ENCODE measurements at regions not wholly inside any gene's neighbourhood (a gene's known extent, or its start where the extent isn't known, plus 50 kb on each side); places are given as distances from the start of the nearest gene placed in this dataset.
A peak's percentile ranks its signal among the peaks of the same experiment; 100 is the strongest.
"Not testable (repeated sequence)": the region's sequence is repeated elsewhere in the genome, so short reads cannot be mapped to it uniquely, and the experiment has no call there.

- H3K4me3 ChIP-seq = no peak overlapping the region
- H3K27me3 ChIP-seq = no peaks in the 10 kb centered on the region
- TF ChIP-seq POLR2A (IDR thresholded peaks at IDR 0.05) = no peak
- TF ChIP-seq CTCF (IDR thresholded peaks at IDR 0.05) = no peak
- peaks cover 0 to 9% (median 0%) of the 10 kb centered on the region in 4 donors for H3K9me3 ChIP-seq
- H3K27ac ChIP-seq = no peak overlapping the region
- no peak for DNase-seq
- no peaks in the 10 kb centered on the region for H3K4me1 ChIP-seq
- H3K36me3 ChIP-seq = no peaks in the 10 kb centered on the region
Observed at GRCh38 chr7:65276822-65277221, 96.8 kb upstream of the ZNF92 start.

GRCh38 chr7:65271502-65271901 lies 102.2 kb upstream of the ZNF92 start:
- H3K9me3 ChIP-seq, H3K4me3 ChIP-seq, H3K27me3 ChIP-seq, H3K27ac ChIP-seq, H3K4me1 ChIP-seq, H3K36me3 ChIP-seq, DNase-seq: not testable (repeated sequence)

- Histone ChIP-seq H3K4me1 (peaks cover 0 to 8% (median 0%) of the 10 kb centered on the region in 4 donors), H3K27me3 (peaks cover 0 to 6% of the 10 kb centered on the region in 2 donors), H3K9me3 (peaks cover 0 to 1% (median 0%) of the 10 kb centered on the region in 4 donors), H3K36me3 (no peaks in the 10 kb centered on the region), H3K27ac (no peak overlapping the region), H3K4me3 (peak overlapping the region; percentile 21 to 34 (median 28))
- peak in 2 of 3 donors; percentile 35 to 56 for DNase-seq
- TF ChIP-seq CTCF (IDR thresholded peaks at IDR 0.05) = no peak
- no peak for TF ChIP-seq POLR2A (IDR thresholded peaks at IDR 0.05)
Observed at GRCh38 chr7:65269150-65269856, 104.4 kb upstream of the ZNF92 start.

GRCh38 chr7:65268782-65269149 lies 104.9 kb upstream of the ZNF92 start:
- Histone ChIP-seq H3K36me3 (no peaks in the 10 kb centered on the region), H3K4me3 (no peak overlapping the region), H3K4me1 (peaks cover 0 to 8% (median 0%) of the 10 kb centered on the region in 4 donors), H3K9me3 (no peaks in the 10 kb centered on the region), H3K27ac (no peak overlapping the region), H3K27me3 (peaks cover 0 to 6% of the 10 kb centered on the region in 2 donors)
- TF ChIP-seq POLR2A (IDR thresholded peaks at IDR 0.05) (no peak), CTCF (IDR thresholded peaks at IDR 0.05) (no peak)
- no peak for DNase-seq

GRCh38 chr7:65265933-65266519 lies 107.6 kb upstream of the ZNF92 start:
- DNase-seq = no peak
- no peak for TF ChIP-seq POLR2A (IDR thresholded peaks at IDR 0.05)
- TF ChIP-seq CTCF (IDR thresholded peaks at IDR 0.05) = no peak
- H3K36me3 ChIP-seq = no peaks in the 10 kb centered on the region
- H3K27me3 ChIP-seq = peaks cover 0 to 6% of the 10 kb centered on the region in 2 donors
- no peaks in the 10 kb centered on the region for H3K9me3 ChIP-seq
- peaks cover 0 to 8% (median 0%) of the 10 kb centered on the region in 4 donors for H3K4me1 ChIP-seq
- no peak overlapping the region for H3K4me3 ChIP-seq
- no peak overlapping the region for H3K27ac ChIP-seq

GRCh38 chr7:65264258-65264657 lies 109.4 kb upstream of the ZNF92 start:
- Histone ChIP-seq H3K27ac (no peak overlapping the region), H3K9me3 (no peaks in the 10 kb centered on the region), H3K27me3 (no peaks in the 10 kb centered on the region), H3K36me3 (no peaks in the 10 kb centered on the region), H3K4me1 (no peaks in the 10 kb centered on the region), H3K4me3 (no peak overlapping the region)
- TF ChIP-seq CTCF (IDR thresholded peaks at IDR 0.05) (no peak), POLR2A (IDR thresholded peaks at IDR 0.05) (no peak)
- DNase-seq = no peak

GRCh38 chr7:65260673-65261072 lies 113.0 kb upstream of the ZNF92 start:
- H3K9me3 ChIP-seq, DNase-seq, H3K4me1 ChIP-seq, H3K4me3 ChIP-seq, H3K36me3 ChIP-seq, H3K27ac ChIP-seq, H3K27me3 ChIP-seq: not testable (repeated sequence)

GRCh38 chr7:65259864-65260525 lies 113.7 kb upstream of the ZNF92 start:
- H3K27ac ChIP-seq, H3K4me1 ChIP-seq, H3K4me3 ChIP-seq, H3K9me3 ChIP-seq, DNase-seq, H3K36me3 ChIP-seq, H3K27me3 ChIP-seq: not testable (repeated sequence)

Measured in Peyer's patch (tissue), 4 donors.